ENCODE measurements at regions not wholly inside any gene's neighbourhood (a gene's known extent, or its start where the extent isn't known, plus 50 kb on each side); places are given as distances from the start of the nearest gene placed in this dataset.

DNA sequence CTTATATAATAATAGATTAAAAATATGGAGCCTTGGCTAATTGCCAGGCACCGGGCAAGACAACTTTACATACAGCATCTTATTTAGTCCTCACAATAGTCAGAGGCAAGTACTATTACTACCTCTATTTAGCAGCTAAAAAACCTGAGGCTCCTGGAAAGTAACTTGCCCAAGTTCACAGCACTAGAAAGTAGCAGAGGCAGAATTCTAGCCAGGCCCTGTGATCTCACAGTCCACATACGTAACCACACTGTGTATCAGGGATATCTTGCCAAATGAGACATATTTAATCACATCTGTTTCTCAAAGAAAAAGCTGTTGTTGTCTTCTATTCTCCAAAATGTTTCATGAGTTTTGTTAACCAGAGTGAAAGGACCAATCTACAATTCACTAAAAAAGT, 378.5 kb downstream of the PLPP3 start:
- Histone ChIP-seq H3K4me1 (ENCODE audit: insufficient read depth, insufficient read length) (peaks cover 3% of the 10 kb centered on the region), H3K36me3 (ENCODE audit: insufficient read depth, insufficient read length, low read length) (no peaks in the 10 kb centered on the region), H3K9ac (ENCODE audit: insufficient read length, low read depth) (no peak overlapping the region), H3K4me3 (ENCODE audit: insufficient read length, low read depth) (no peak overlapping the region), H3K9me3 (ENCODE audit: insufficient read depth, low read length) (no peaks in the 10 kb centered on the region), H3K27me3 (ENCODE audit: insufficient read depth, insufficient read length) (no peaks in the 10 kb centered on the region)
- no peak for DNase-seq (ENCODE audit: low read depth, low spot score)
- TF ChIP-seq YY1 (IDR thresholded peaks at IDR 0.05; ENCODE audit: insufficient read depth, insufficient read length), result no peak
- no peak for TF ChIP-seq SUZ12 (IDR thresholded peaks at IDR 0.05; ENCODE audit: extremely low read depth, insufficient read depth, insufficient read length)

DNA sequence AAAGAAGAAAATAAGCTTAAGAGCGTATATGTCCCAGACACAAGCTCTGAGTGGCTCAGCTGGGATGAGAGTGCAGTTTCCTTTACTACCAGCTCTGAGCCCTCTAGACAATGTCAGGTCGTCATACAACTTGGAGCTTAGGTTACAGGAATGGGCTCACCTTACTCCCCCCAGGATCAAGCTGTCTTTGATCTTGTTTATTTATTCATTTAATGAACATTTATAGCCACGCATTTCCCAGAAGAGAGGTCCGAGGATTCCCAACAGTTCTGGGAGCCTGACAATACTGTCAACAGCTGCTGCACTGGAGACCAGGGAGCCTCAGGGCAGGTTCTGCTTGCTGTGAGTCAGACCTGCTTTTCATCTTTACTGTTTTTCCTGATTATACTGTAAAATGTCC, 378.9 kb downstream of the PLPP3 start:
- no peaks in the 10 kb centered on the region for H3K36me3 ChIP-seq (ENCODE audit: insufficient read depth, insufficient read length, low read length)
- no peak for TF ChIP-seq ZNF274 (IDR thresholded peaks at IDR 0.05; ENCODE audit: low read depth, low read length)
- H3K4me1 ChIP-seq (ENCODE audit: insufficient read depth, insufficient read length), result peaks cover 3% of the 10 kb centered on the region
- no peak overlapping the region for H3K4me3 ChIP-seq (ENCODE audit: insufficient read length, low read depth)
- H3K27me3 ChIP-seq (ENCODE audit: insufficient read depth, insufficient read length), result no peaks in the 10 kb centered on the region
- no peaks in the 10 kb centered on the region for H3K9me3 ChIP-seq (ENCODE audit: insufficient read depth, low read length)
- no peak overlapping the region for H3K9ac ChIP-seq (ENCODE audit: insufficient read length, low read depth)
- no peak for DNase-seq (ENCODE audit: low read depth, low spot score)

DNA sequence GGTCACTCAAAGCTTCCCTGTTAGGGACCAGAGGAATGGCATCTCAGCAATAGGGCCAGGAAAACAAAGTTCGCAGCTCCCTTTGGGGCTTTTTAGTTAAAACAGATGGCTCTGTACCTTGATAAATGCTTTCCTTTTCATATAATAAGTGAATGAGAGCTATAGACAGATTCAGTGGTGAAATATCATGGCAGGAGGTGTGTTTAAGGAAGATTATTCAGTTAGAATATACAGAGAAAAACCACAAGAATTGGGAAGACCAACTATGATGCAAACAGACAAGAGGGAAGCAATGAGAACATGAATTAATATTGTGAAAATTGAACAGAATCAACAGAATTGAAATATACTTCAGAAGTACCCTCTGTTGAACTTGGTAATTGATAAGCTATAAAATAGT, 379.4 kb downstream of the PLPP3 start:
- no peak for TF ChIP-seq ZNF274 (IDR thresholded peaks at IDR 0.05; ENCODE audit: low read depth, low read length)
- no peak for TF ChIP-seq YY1 (IDR thresholded peaks at IDR 0.05; ENCODE audit: insufficient read depth, insufficient read length)
- TF ChIP-seq SUZ12 (IDR thresholded peaks at IDR 0.05; ENCODE audit: extremely low read depth, insufficient read depth, insufficient read length), result no peak
- H3K36me3 ChIP-seq (ENCODE audit: insufficient read depth, insufficient read length, low read length), result no peaks in the 10 kb centered on the region
- no peaks in the 10 kb centered on the region for H3K27me3 ChIP-seq (ENCODE audit: insufficient read depth, insufficient read length)
- H3K4me1 ChIP-seq (ENCODE audit: insufficient read depth, insufficient read length), result peaks cover 3% of the 10 kb centered on the region
- H3K4me3 ChIP-seq (ENCODE audit: insufficient read length, low read depth), result no peak overlapping the region
- DNase-seq (ENCODE audit: low read depth, low spot score), result no peak
- H3K9ac ChIP-seq (ENCODE audit: insufficient read length, low read depth), result no peak overlapping the region
- no peaks in the 10 kb centered on the region for H3K9me3 ChIP-seq (ENCODE audit: insufficient read depth, low read length)

DNA sequence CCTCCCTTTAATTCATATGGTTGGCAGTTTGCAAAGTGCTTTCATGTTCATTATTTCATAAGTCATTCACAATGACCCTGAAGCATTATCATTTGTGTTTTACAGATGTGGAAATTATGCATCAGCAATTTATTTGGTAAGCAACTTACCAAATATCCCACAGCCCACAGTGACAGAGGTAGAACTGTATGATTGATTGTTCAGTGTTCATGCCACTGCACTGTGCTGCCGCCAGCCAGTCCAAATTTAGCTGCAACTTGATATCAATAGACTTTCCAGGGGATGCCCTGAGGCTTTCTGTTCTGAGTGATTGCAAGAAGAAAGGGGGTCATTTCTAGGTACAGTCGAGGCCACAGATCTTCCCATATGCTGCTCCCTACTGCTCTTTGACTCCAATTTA, 380.3 kb downstream of the PLPP3 start:
- TF ChIP-seq YY1 (IDR thresholded peaks at IDR 0.05; ENCODE audit: insufficient read depth, insufficient read length) (no peak), ZNF274 (IDR thresholded peaks at IDR 0.05; ENCODE audit: low read depth, low read length) (no peak), SUZ12 (IDR thresholded peaks at IDR 0.05; ENCODE audit: extremely low read depth, insufficient read depth, insufficient read length) (no peak)

DNA sequence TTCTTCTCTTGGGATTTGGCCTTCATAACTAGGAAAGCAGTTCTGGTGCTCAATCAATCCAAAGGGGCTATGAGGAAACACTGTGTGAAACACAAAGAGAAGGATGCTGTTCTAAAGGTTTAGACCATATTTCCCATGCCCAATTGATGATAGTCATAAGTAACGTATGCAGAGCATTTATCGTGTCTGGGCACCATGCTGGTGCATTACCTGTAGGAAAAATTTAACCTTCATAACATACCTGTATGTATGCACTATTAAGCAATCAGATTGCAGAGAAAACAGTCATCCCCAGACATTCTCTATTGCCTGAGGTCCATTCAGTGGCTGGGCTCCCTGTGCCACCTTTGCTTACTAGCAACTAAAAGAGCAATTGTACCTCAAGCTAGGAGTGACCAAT, 381.4 kb downstream of the PLPP3 start:
- Histone ChIP-seq H3K9ac (ENCODE audit: insufficient read length, low read depth) (no peak overlapping the region), H3K4me3 (ENCODE audit: insufficient read length, low read depth) (no peak overlapping the region), H3K9me3 (ENCODE audit: insufficient read depth, low read length) (no peaks in the 10 kb centered on the region), H3K36me3 (ENCODE audit: insufficient read depth, insufficient read length, low read length) (no peaks in the 10 kb centered on the region), H3K27me3 (ENCODE audit: insufficient read depth, insufficient read length) (no peaks in the 10 kb centered on the region), H3K4me1 (ENCODE audit: insufficient read depth, insufficient read length) (peaks cover 3% of the 10 kb centered on the region)
- DNase-seq (ENCODE audit: low read depth, low spot score), result no peak
- no peak for TF ChIP-seq YY1 (IDR thresholded peaks at IDR 0.05; ENCODE audit: insufficient read depth, insufficient read length)
- TF ChIP-seq ZNF274 (IDR thresholded peaks at IDR 0.05; ENCODE audit: low read depth, low read length), result no peak
- TF ChIP-seq SUZ12 (IDR thresholded peaks at IDR 0.05; ENCODE audit: extremely low read depth, insufficient read depth, insufficient read length), result no peak

More for the DNA sequence above, 380.3 kb downstream of the PLPP3 start:
- Histone ChIP-seq H3K27me3 (ENCODE audit: insufficient read depth, insufficient read length) (no peaks in the 10 kb centered on the region), H3K9me3 (ENCODE audit: insufficient read depth, low read length) (no peaks in the 10 kb centered on the region), H3K4me1 (ENCODE audit: insufficient read depth, insufficient read length) (peaks cover 3% of the 10 kb centered on the region), H3K36me3 (ENCODE audit: insufficient read depth, insufficient read length, low read length) (no peaks in the 10 kb centered on the region), H3K4me3 (ENCODE audit: insufficient read length, low read depth) (no peak overlapping the region), H3K9ac (ENCODE audit: insufficient read length, low read depth) (no peak overlapping the region)
- no peak for DNase-seq (ENCODE audit: low read depth, low spot score)

DNA sequence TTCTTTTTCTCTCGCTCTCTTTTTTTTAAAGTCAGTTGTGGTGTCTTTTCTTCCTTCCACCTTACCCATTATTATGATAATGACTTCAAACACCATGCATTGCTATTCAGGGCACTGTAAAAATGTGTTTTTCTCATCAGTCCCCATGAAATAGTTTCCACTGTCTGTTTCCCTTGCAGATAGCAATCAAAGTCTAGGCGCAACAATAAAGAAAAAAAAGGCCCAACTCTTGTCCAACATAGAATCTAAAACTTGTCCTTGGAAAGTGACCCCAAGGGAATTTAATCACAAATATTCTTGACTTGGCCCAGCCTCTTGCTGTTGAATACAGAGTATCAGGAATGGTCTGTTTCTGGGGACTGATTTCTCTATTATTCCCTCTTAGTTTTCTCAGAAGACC, 382.5 kb downstream of the PLPP3 start:
- DNase-seq (ENCODE audit: low read depth, low spot score), result no peak
- no peaks in the 10 kb centered on the region for H3K9me3 ChIP-seq (ENCODE audit: insufficient read depth, low read length)
- H3K9ac ChIP-seq (ENCODE audit: insufficient read length, low read depth), result no peak overlapping the region
- TF ChIP-seq YY1 (IDR thresholded peaks at IDR 0.05; ENCODE audit: insufficient read depth, insufficient read length) (no peak), ZNF274 (IDR thresholded peaks at IDR 0.05; ENCODE audit: low read depth, low read length) (no peak), SUZ12 (IDR thresholded peaks at IDR 0.05; ENCODE audit: extremely low read depth, insufficient read depth, insufficient read length) (no peak)
- H3K4me1 ChIP-seq (ENCODE audit: insufficient read depth, insufficient read length), result peaks cover 3% of the 10 kb centered on the region
- H3K27me3 ChIP-seq (ENCODE audit: insufficient read depth, insufficient read length), result no peaks in the 10 kb centered on the region
- no peaks in the 10 kb centered on the region for H3K36me3 ChIP-seq (ENCODE audit: insufficient read depth, insufficient read length, low read length)
- no peak overlapping the region for H3K4me3 ChIP-seq (ENCODE audit: insufficient read length, low read depth)

DNA sequence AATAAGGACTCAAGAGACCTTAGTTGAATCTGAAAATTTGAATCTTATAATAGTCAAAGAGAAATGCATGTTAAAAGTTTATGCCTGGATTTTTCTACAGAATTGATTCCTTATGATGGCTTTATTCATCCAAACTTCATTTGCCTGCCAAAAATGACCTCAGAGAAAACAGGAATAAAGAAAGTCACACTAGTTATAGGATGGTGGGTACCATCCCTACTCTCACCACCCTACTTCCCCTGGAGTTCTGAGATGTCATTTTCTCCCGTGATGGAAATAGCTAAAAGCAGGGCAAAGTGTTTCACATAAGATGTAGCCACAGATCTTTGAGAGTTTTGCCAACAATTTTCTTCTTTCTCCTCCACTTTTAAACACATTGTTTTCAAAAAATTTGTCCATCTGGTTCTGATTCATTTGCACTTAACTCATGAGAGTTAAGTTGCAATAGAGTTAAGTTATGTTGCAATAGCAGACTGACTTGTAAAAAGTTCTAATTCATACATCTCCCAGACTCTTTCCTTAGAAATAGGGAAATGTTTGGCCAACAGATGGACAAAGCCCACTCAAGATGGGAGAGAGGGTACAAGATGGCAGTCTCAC, 384.6 kb downstream of the PLPP3 start:
- H3K4me3 ChIP-seq (ENCODE audit: insufficient read length, low read depth), result no peak overlapping the region
- H3K27me3 ChIP-seq (ENCODE audit: insufficient read depth, insufficient read length), result no peaks in the 10 kb centered on the region
- peaks cover 6% of the 10 kb centered on the region for H3K4me1 ChIP-seq (ENCODE audit: insufficient read depth, insufficient read length)
- no peaks in the 10 kb centered on the region for H3K36me3 ChIP-seq (ENCODE audit: insufficient read depth, insufficient read length, low read length)
- no peak for DNase-seq (ENCODE audit: low read depth, low spot score)
- H3K9ac ChIP-seq (ENCODE audit: insufficient read length, low read depth), result no peak overlapping the region
- H3K9me3 ChIP-seq (ENCODE audit: insufficient read depth, low read length), result no peaks in the 10 kb centered on the region
- TF ChIP-seq SUZ12 (IDR thresholded peaks at IDR 0.05; ENCODE audit: extremely low read depth, insufficient read depth, insufficient read length) (no peak), ZNF274 (IDR thresholded peaks at IDR 0.05; ENCODE audit: low read depth, low read length) (no peak), YY1 (IDR thresholded peaks at IDR 0.05; ENCODE audit: insufficient read depth, insufficient read length) (no peak)

DNA sequence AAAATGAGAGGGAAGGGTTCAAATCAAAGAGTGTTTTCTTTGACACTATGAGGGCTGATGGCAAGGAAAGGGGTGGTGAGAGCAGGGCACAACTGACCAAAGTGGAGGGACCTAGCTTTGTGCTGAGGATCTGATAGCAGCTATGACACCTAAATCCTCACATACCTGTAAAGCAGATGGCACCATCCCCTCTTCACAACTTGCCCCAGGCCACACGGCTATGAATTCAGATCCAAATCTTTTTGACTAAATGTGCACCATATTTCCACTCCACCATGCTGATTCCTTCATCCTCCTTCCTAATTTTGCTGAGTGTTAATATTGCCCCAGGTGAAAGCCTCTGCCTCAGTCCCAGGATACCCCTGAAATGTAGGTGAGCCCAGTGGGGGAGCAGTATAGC, 385.7 kb downstream of the PLPP3 start:
- no peak for DNase-seq (ENCODE audit: low read depth, low spot score)
- peaks cover 6% of the 10 kb centered on the region for H3K4me1 ChIP-seq (ENCODE audit: insufficient read depth, insufficient read length)
- TF ChIP-seq SUZ12 (IDR thresholded peaks at IDR 0.05; ENCODE audit: extremely low read depth, insufficient read depth, insufficient read length) (no peak), YY1 (IDR thresholded peaks at IDR 0.05; ENCODE audit: insufficient read depth, insufficient read length) (no peak), ZNF274 (IDR thresholded peaks at IDR 0.05; ENCODE audit: low read depth, low read length) (no peak)
- no peaks in the 10 kb centered on the region for H3K9me3 ChIP-seq (ENCODE audit: insufficient read depth, low read length)
- H3K36me3 ChIP-seq (ENCODE audit: insufficient read depth, insufficient read length, low read length), result no peaks in the 10 kb centered on the region
- no peak overlapping the region for H3K9ac ChIP-seq (ENCODE audit: insufficient read length, low read depth)
- no peaks in the 10 kb centered on the region for H3K27me3 ChIP-seq (ENCODE audit: insufficient read depth, insufficient read length)
- H3K4me3 ChIP-seq (ENCODE audit: insufficient read length, low read depth), result no peak overlapping the region

All from NT2/D1 (cell line).